Naive thymus-derived CD8-positive, alpha-beta T cell (primary cell): ENCODE measurements at regions not wholly inside any gene's neighbourhood (a gene's known extent, or its start where the extent isn't known, plus 50 kb on each side); places are given as distances from the start of the nearest gene placed in this dataset.

Source experiments
- ATAC-seq, 2 donors: fragments of 150-1000 bp; cut with Tn5 transposase in 1 of 2; sonication (Bioruptor Pico), chemical (Tn5 transposase) in 1 of 2; 1 replicate in 1 of 2; 2 replicates in 1 of 2; pipeline ENCODE4 v1.10.0; 2021; ENCODE audit warnings: mild to moderate bottlenecking in 2 of 2, moderate library complexity in 2 of 2
- POLR2A ChIA-PET: fragments of 350-600 bp; sonication (Branson Sonifier 250); formaldehyde crosslinking; loops from one replicate; lab custom pipeline; 2021; ENCODE audit warnings: antibody characterized with exemption; lab: Charles Lee
- DNase-seq, 10 donors: peaks; one replicate each; pipeline versions ENCODE4 v3.0.0 to v3.0.0-alpha.2; 2020 to 2022
- H3K27ac Mint-ChIP-seq, 10 donors: one replicate each; pipeline ENCODE4 v1.8.0; 2020 to 2022; ENCODE audit warnings: mild to moderate bottlenecking in 10 of 10, mixed read lengths in 10 of 10, moderate library complexity in 4 of 10, inconsistent platforms in 1 of 10
- H3K27me3 Mint-ChIP-seq, 5 donors: one replicate each; pipeline ENCODE4 v1.8.0; 2021 to 2022; ENCODE audit warnings: mixed read lengths in 5 of 5
- H3K36me3 Mint-ChIP-seq, 3 donors: one replicate each; pipeline ENCODE4 v1.8.0; 2020 to 2022; ENCODE audit warnings: mixed read lengths in 3 of 3, mild to moderate bottlenecking in 2 of 3, inconsistent platforms in 1 of 3
- H3K4me1 Mint-ChIP-seq, 4 donors: one replicate each; pipeline ENCODE4 v1.8.0; 2021 to 2022; ENCODE audit warnings: mixed read lengths in 4 of 4
- H3K4me3 Mint-ChIP-seq, 10 donors: one replicate each; pipeline ENCODE4 v1.8.0; 2020 to 2022; ENCODE audit warnings: mild to moderate bottlenecking in 10 of 10, mixed read lengths in 10 of 10, moderate library complexity in 6 of 10, inconsistent platforms in 1 of 10
- H3K9me3 Mint-ChIP-seq, 9 donors: one replicate each; pipeline ENCODE4 v1.8.0; 2020 to 2022; ENCODE audit warnings: mixed read lengths in 9 of 9, mild to moderate bottlenecking in 3 of 9, inconsistent platforms in 1 of 9, moderate library complexity in 1 of 9

GRCh38 chr2:165033402-165033801, 78.1 kb upstream of the SLC38A11 start:
- DNase-seq (no peak), ATAC-seq (no peak)
- Mint-ChIP-seq H3K36me3 (no peaks in the 10 kb centered on the region), H3K27me3 (peaks cover 0 to 8% (median 0%) of the 10 kb centered on the region in 5 donors), H3K9me3 (peaks cover 0 to 5% (median 0%) of the 10 kb centered on the region in 9 donors), H3K4me1 (no peaks in the 10 kb centered on the region), H3K27ac (no peak overlapping the region), H3K4me3 (no peak overlapping the region)
- POLR2A ChIA-PET, result no interaction called here

DNA sequence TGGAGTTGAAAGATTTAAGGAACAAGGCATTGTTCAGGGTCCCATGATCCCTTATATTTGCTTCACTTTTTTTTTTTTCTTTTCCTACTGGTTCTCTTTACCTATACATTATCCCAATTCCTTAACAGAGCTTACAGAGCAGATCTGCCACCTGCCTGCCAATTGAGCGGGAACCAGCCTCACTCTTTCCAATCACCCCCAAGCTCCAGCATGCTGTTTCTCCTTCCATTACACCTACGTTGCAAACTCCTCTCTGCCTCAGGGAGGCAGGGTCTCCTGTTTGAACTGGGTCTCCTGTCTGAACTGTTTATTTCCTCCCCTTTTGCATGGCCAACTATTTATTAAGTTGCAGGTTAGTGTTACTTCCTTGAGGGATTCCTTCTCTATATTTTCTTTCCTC, 77.2 kb upstream of the SLC38A11 start:
- ATAC-seq (no peak), DNase-seq (no peak)
- Mint-ChIP-seq H3K36me3 (no peaks in the 10 kb centered on the region), H3K4me3 (no peak overlapping the region), H3K9me3 (peaks cover 0 to under 1% (median 0%) of the 10 kb centered on the region in 9 donors), H3K27ac (no peak overlapping the region), H3K4me1 (no peaks in the 10 kb centered on the region), H3K27me3 (peaks cover 0 to 8% (median 0%) of the 10 kb centered on the region in 5 donors)
- POLR2A ChIA-PET, result no interaction called here

GRCh38 chr2:165024199-165024598, 68.9 kb upstream of the SLC38A11 start:
- Mint-ChIP-seq H3K36me3 (peaks cover 0 to 2% (median 0%) of the 10 kb centered on the region in 3 donors), H3K27ac (no peak overlapping the region), H3K4me3 (no peak overlapping the region), H3K9me3 (peaks cover 0 to 4% (median 0%) of the 10 kb centered on the region in 9 donors), H3K4me1 (no peaks in the 10 kb centered on the region), H3K27me3 (peaks cover 4 to 19% (median 8%) of the 10 kb centered on the region in 5 donors)
- DNase-seq, result no peak
- ATAC-seq, result no peak
- POLR2A ChIA-PET, result no interaction called here

GRCh38 chr2:165022781-165023180, 67.5 kb upstream of the SLC38A11 start:
- DNase-seq, result no peak
- H3K4me1 Mint-ChIP-seq, result no peaks in the 10 kb centered on the region
- peaks cover 4 to 19% (median 8%) of the 10 kb centered on the region in 5 donors for H3K27me3 Mint-ChIP-seq
- no peak for ATAC-seq
- peaks cover 0 to 4% (median 0%) of the 10 kb centered on the region in 9 donors for H3K9me3 Mint-ChIP-seq
- no peak overlapping the region for H3K4me3 Mint-ChIP-seq
- no peak overlapping the region for H3K27ac Mint-ChIP-seq
- peaks cover 0 to 2% (median 0%) of the 10 kb centered on the region in 3 donors for H3K36me3 Mint-ChIP-seq
- POLR2A ChIA-PET, result no interaction called here

DNA sequence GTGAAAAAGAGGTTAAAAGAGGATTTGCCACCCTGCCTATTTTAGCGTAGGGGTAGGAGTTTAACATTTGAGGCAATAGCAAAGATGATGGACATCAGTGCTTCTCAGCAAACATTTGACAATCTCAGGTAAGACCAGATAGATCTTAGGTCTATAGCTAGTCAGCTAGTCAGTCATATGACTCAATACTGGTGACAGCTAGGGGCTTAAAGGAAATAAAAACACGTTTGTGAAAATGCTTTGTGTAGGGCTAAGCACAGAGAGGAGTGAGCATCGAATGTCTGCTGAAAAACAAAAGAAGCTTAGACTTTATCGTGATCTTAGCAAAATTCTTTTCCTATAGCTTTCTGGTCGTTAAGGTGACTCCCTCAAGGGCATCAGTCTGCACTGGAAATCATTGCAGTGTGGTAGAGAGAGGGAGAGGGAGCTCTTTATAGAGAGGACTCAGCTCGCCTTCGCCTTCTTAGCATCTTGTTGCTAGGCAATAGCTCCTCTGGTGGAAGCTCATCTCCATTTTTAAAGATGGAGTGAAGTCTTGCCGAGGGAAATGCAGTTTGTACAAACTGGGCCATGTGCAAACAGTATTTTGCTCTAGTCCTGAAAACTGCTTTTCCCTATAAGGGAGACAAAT, 62.8 kb upstream of the SLC38A11 start:
- no peak for ATAC-seq
- Mint-ChIP-seq H3K9me3 (no peaks in the 10 kb centered on the region), H3K4me3 (no peak overlapping the region), H3K4me1 (peaks cover 0 to 16% (median under 1%) of the 10 kb centered on the region in 4 donors), H3K27ac (no peak overlapping the region), H3K36me3 (no peaks in the 10 kb centered on the region), H3K27me3 (peaks cover 1 to 27% (median 8%) of the 10 kb centered on the region in 5 donors)
- no peak for DNase-seq
- POLR2A ChIA-PET, result no interaction called here

DNA sequence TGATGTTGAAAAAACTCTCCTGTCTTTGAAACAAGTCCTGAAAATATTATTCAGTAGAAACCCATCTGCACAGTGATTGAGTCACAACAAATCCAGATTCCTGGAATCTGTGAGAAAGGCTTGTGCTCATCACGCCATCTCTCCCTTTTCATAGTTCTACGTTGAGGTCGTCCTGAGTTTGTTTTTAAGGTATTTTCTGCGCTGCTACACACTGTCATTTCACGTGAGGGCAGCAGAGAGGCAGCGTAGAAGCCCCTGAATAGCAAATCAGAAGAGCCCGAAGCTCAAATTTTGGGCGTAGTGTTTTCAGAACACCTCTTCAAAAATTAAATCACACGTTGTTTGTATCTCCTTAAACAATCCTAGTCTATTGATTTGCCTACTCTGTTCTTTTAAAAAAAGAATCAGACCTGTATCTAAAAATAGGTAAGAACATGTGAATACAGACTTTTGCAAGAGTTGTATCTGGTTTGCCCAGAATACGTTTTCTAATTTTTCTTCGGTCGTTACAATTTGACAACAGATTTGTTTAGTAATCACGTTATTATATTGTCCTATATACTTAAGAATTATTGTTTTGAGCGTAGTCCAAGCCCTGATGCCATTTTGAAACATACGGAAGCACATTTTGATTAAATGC, 61.6 kb upstream of the SLC38A11 start:
- Mint-ChIP-seq H3K4me3 (no peak overlapping the region), H3K27ac (no peak overlapping the region), H3K9me3 (no peaks in the 10 kb centered on the region), H3K4me1 (peaks cover 0 to 16% (median under 1%) of the 10 kb centered on the region in 4 donors), H3K27me3 (peaks cover 0 to 18% (median 6%) of the 10 kb centered on the region in 5 donors), H3K36me3 (no peaks in the 10 kb centered on the region)
- DNase-seq (peak in 4 of 10 donors; percentile 3 to 18 (median 8)), ATAC-seq (peak; percentile 53 to 62)
- POLR2A ChIA-PET, result no interaction called here

DNA sequence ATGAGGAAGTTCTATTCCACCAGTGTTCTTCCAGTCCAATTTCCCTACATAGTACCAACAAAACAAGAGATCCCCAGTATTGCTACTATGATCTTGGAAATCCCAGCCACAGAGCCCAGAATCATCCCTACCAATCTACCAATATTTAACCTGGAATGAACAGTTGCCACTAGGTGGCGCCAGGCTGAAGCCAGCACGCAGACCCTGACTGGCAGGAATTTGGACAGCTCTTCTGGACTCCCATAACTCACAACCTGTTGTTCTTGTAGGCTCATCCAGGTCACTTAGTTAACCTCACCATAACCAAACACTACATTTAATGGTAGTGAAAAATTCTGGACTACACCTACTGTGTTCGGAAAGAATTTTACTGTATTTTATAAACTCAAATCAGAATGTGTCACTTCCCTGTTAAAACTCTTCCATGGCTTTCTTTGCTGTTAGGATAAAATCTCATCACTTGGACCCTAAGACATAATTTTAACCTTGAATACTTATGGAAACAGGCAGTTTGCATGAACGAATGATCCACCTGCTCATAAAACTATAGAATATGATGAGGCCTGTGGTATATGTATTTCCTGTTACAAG, 59.8 kb upstream of the SLC38A11 start:
- Mint-ChIP-seq H3K27ac (no peak overlapping the region), H3K27me3 (peaks cover 2 to 16% (median 8%) of the 10 kb centered on the region in 5 donors), H3K9me3 (no peaks in the 10 kb centered on the region), H3K4me1 (peaks cover 0 to 16% (median under 1%) of the 10 kb centered on the region in 4 donors), H3K36me3 (no peaks in the 10 kb centered on the region), H3K4me3 (no peak overlapping the region)
- DNase-seq (peak in 9 of 10 donors; percentile 15 to 68 (median 34)), ATAC-seq (peak in 1 of 2 donors; percentile 43)
- POLR2A ChIA-PET, result no interaction called here

- Mint-ChIP-seq H3K27ac (no peak overlapping the region), H3K4me1 (peaks cover 0 to 16% (median under 1%) of the 10 kb centered on the region in 4 donors), H3K4me3 (no peak overlapping the region), H3K36me3 (no peaks in the 10 kb centered on the region), H3K27me3 (peaks cover 2 to 22% (median 9%) of the 10 kb centered on the region in 5 donors), H3K9me3 (no peaks in the 10 kb centered on the region)
- ATAC-seq, result no peak
- POLR2A ChIA-PET, result no interaction called here
- DNase-seq, result no peak
These were observed 58.8 kb upstream of the SLC38A11 start for GRCh38 chr2:165013944-165014619.

GRCh38 chr2:165011199-165011598, 55.9 kb upstream of the SLC38A11 start:
- ATAC-seq, result no peak
- no peak overlapping the region for H3K27ac Mint-ChIP-seq
- peaks cover 0 to 16% (median under 1%) of the 10 kb centered on the region in 4 donors for H3K4me1 Mint-ChIP-seq
- no peak for DNase-seq
- POLR2A ChIA-PET, result no interaction called here
- no peak overlapping the region for H3K4me3 Mint-ChIP-seq
- no peaks in the 10 kb centered on the region for H3K36me3 Mint-ChIP-seq
- no peaks in the 10 kb centered on the region for H3K9me3 Mint-ChIP-seq
- H3K27me3 Mint-ChIP-seq, result peaks cover 4 to 30% (median 12%) of the 10 kb centered on the region in 5 donors

DNA sequence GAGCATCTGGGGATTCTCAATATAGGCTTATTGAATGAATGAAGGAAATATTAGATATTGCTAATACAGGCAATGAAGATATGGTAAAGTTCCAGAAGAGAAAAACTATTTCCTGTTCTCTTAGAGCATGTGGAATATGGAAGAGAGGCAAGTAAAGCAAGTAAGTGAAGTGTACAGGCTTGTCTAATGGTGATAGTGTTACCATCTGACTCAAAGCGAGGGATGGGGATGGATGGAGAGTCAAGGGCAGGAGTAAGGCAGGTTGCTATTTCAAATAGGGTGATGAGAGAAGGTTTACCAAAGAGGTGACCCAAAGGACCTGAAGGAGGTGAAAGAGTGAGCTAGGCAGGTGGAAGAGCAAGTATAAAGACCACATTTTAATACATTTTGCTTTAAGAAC, 55.2 kb upstream of the SLC38A11 start:
- POLR2A ChIA-PET, result interaction anchor here (0.6 kb wide), 1 partner anchor 267 kb away, joined by 4 read pairs; no protein-coding TSS in a partner anchor
- Mint-ChIP-seq H3K9me3 (no peaks in the 10 kb centered on the region), H3K27ac (no peak overlapping the region), H3K36me3 (no peaks in the 10 kb centered on the region), H3K4me3 (no peak overlapping the region), H3K27me3 (peaks cover 4 to 33% (median 12%) of the 10 kb centered on the region in 5 donors), H3K4me1 (peaks cover 0 to 16% (median under 1%) of the 10 kb centered on the region in 4 donors)
- no peak for ATAC-seq
- DNase-seq, result no peak

- ATAC-seq (no peak), DNase-seq (no peak)
- Mint-ChIP-seq H3K4me1 (peaks cover 0 to 10% (median under 1%) of the 10 kb centered on the region in 4 donors), H3K4me3 (no peak overlapping the region), H3K27ac (no peak overlapping the region), H3K27me3 (peaks cover 5 to 26% (median 12%) of the 10 kb centered on the region in 5 donors), H3K9me3 (no peaks in the 10 kb centered on the region), H3K36me3 (no peaks in the 10 kb centered on the region)
- POLR2A ChIA-PET, result no interaction called here
These were observed 54.1 kb upstream of the SLC38A11 start for GRCh38 chr2:165009466-165009865.

DNA sequence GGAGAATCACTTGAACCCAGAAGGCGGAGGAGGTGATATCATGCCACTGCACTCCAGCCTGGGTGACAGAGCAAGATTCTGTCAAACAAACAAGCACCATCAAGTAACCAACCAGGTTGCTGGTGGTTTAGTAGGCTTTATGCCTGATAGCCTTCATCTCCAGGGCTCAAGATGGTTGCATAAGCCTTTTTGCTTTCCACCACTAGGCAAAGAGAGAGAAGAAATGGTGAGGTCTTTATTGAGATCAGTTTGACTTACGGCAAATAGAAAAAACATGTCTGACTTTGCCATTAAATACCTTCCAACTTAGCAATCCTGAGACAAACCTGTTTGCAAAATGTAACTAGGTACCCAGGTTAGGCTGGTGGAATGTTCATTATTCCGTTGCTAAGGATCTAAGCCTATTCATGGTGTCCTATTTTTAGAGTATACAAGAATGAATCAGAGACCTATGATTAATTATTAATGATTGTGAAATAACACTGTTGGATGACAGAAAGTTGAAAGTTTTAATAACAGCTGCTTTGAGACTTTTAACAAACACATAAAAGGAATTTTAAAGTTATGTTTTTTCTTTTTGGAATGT, 53.5 kb upstream of the SLC38A11 start:
- Mint-ChIP-seq H3K27ac (no peak overlapping the region), H3K27me3 (peaks cover 5 to 25% (median 12%) of the 10 kb centered on the region in 5 donors), H3K36me3 (no peaks in the 10 kb centered on the region), H3K4me1 (peaks cover 0 to 4% (median 0%) of the 10 kb centered on the region in 4 donors), H3K4me3 (no peak overlapping the region), H3K9me3 (no peaks in the 10 kb centered on the region)
- ATAC-seq, result no peak
- POLR2A ChIA-PET, result no interaction called here
- no peak for DNase-seq
